SU-DHL-6 (cell line): ENCODE measurements at regions not wholly inside any gene's neighbourhood (a gene's known extent, or its start where the extent isn't known, plus 50 kb on each side); places are given as distances from the start of the nearest gene placed in this dataset.

Experiments
- H2AFZ ChIP-seq: fragments of 200-600 bp; sonication (generic); 2 replicates; pipeline ENCODE4 v1.6.1; 2014; ENCODE audit warnings: low read depth, mild to moderate bottlenecking, moderate library complexity, mixed read lengths, antibody characterized with exemption, low read length; ENCODE audit not compliant: severe bottlenecking
- H3F3A ChIP-seq: fragments of 200-600 bp; shearing (Covaris generic); 2 replicates; pipeline ENCODE4 v1.6.0; 2016; ENCODE audit warnings: antibody characterized with exemption, mild to moderate bottlenecking; ENCODE audit not compliant: insufficient read depth
- H3K27ac ChIP-seq: fragments of 200-600 bp; sonication (generic); 2 replicates; pipeline ENCODE4 v1.5.1; 2016; ENCODE audit warnings: low read depth, mild to moderate bottlenecking, low read length, moderate library complexity, mixed read lengths
- H3K27me3 ChIP-seq: fragments of 200-600 bp; sonication (generic), shearing (Covaris generic); 2 replicates; pipeline ENCODE4 v1.6.0; 2014; ENCODE audit warnings: mild to moderate bottlenecking, low read length
- H3K36me3 ChIP-seq: fragments of 200-600 bp; sonication (generic); 2 replicates; pipeline ENCODE4 v1.6.1; 2014; ENCODE audit warnings: mild to moderate bottlenecking, low read length, mixed read lengths
- H3K4me2 ChIP-seq: fragments of 300-600, 200-600 bp; shearing (Covaris generic), sonication (generic); 2 replicates; pipeline ENCODE4 v1.6.0; 2014; ENCODE audit warnings: low read length, low read depth, mild to moderate bottlenecking; ENCODE audit not compliant: poor library complexity, severe bottlenecking
- H3K4me3 ChIP-seq: fragments of 200-600 bp; sonication (generic); 2 replicates; pipeline ENCODE4 v1.5.1; 2014; ENCODE audit warnings: antibody characterized with exemption, low read length, mild to moderate bottlenecking, mixed read lengths; ENCODE audit not compliant: insufficient read depth, poor library complexity, severe bottlenecking
- H3K79me2 ChIP-seq: fragments of 200-600 bp; sonication (generic); 2 replicates; pipeline ENCODE4 v1.6.1; 2014; ENCODE audit warnings: mild to moderate bottlenecking, low read length, moderate library complexity; ENCODE audit not compliant: insufficient read depth
- H3K9ac ChIP-seq: fragments of 200-600 bp; sonication (generic); 2 replicates; pipeline ENCODE4 v1.7.0; 2014; ENCODE audit warnings: mild to moderate bottlenecking, low read length
- H3K9me2 ChIP-seq: fragments of 200-600 bp; sonication (generic); replicated peaks from 2 replicates; pipeline ENCODE4 v1.6.1; 2014; ENCODE audit warnings: low read length; ENCODE audit not compliant: insufficient read depth
- H3K9me3 ChIP-seq: fragments of 200-600 bp; sonication (generic); 2 replicates; pipeline ENCODE4 v1.6.1; 2014; ENCODE audit warnings: low read length, mixed read lengths; ENCODE audit not compliant: insufficient read depth
- H4K20me1 ChIP-seq: fragments of 200-600 bp; sonication (generic); 2 replicates; pipeline ENCODE4 v1.6.1; 2014; ENCODE audit warnings: low read depth, mild to moderate bottlenecking, antibody characterized with exemption, low read length, moderate library complexity, mixed read lengths
- EZH2phosphoT487 ChIP-seq: fragments of 200-600 bp; sonication (generic), shearing (Covaris generic); conservative IDR thresholded peaks from 2 replicates; pipeline ENCODE4 v1.6.1; 2018; ENCODE audit warnings: mild to moderate bottlenecking, antibody characterized with exemption, low read length, moderate library complexity, mixed read lengths
- TF ChIP-seq, protein P1 (sequence below): fragments of 200-600 bp; sonication (generic); IDR thresholded peaks from one replicate; pipeline ENCODE4 v1.5.1; 2017; ENCODE audit warnings: antibody characterized with exemption, mild to moderate bottlenecking, low read length, moderate library complexity; ENCODE audit not compliant: insufficient read depth, poor library complexity, severe bottlenecking

DNA sequence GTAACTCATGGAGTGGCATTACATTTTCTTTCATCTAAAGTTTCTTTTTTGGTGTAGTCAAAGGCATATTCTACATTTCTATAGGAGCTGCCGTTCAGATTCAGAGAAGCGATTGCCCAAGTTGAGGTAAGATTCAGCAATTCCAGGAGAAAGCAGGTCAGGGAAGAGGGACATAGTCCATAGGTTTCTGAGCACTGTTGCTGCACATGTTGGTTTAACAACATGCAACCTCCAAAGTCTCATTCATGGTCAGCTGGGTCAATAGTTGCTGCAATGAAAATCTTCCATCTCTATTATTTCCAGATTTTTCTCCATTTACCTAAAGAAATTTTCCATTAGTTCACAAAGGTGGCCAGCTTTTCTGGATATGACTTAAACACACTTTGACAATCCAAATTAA, 682.3 kb upstream of the MAN1A1 start:
- Histone ChIP-seq H3K4me3 (no peak overlapping the region), H3K9me3 (no peaks in the 10 kb centered on the region), H3K4me2 (no peak overlapping the region), H3F3A (no peaks in the 10 kb centered on the region), H3K27me3 (no peaks in the 10 kb centered on the region), H2AFZ (no peak overlapping the region), H4K20me1 (no peaks in the 10 kb centered on the region), H3K9me2 (no peaks in the 10 kb centered on the region; the same call in 1 of the 2 replicates), H3K27ac (no peak overlapping the region), H3K9ac (no peak overlapping the region), H3K79me2 (no peaks in the 10 kb centered on the region), H3K36me3 (no peaks in the 10 kb centered on the region)
- TF ChIP-seq EZH2phosphoT487, result no peak
- TF ChIP-seq, protein P1, sequence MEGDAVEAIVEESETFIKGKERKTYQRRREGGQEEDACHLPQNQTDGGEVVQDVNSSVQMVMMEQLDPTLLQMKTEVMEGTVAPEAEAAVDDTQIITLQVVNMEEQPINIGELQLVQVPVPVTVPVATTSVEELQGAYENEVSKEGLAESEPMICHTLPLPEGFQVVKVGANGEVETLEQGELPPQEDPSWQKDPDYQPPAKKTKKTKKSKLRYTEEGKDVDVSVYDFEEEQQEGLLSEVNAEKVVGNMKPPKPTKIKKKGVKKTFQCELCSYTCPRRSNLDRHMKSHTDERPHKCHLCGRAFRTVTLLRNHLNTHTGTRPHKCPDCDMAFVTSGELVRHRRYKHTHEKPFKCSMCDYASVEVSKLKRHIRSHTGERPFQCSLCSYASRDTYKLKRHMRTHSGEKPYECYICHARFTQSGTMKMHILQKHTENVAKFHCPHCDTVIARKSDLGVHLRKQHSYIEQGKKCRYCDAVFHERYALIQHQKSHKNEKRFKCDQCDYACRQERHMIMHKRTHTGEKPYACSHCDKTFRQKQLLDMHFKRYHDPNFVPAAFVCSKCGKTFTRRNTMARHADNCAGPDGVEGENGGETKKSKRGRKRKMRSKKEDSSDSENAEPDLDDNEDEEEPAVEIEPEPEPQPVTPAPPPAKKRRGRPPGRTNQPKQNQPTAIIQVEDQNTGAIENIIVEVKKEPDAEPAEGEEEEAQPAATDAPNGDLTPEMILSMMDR, result no peak

- H3K9ac ChIP-seq, result no peak overlapping the region
- no peak overlapping the region for H3K4me2 ChIP-seq
- no peak overlapping the region for H2AFZ ChIP-seq
- H3K79me2 ChIP-seq, result no peaks in the 10 kb centered on the region
- TF ChIP-seq EZH2phosphoT487, result no peak
- TF ChIP-seq, protein P1, result no peak
- H4K20me1 ChIP-seq, result no peaks in the 10 kb centered on the region
- no peaks in the 10 kb centered on the region for H3K27me3 ChIP-seq
- H3K9me3 ChIP-seq, result no peaks in the 10 kb centered on the region
- H3K4me3 ChIP-seq, result no peak overlapping the region
- no peaks in the 10 kb centered on the region; the same call in 1 of the 2 replicates for H3K9me2 ChIP-seq
- no peak overlapping the region for H3K27ac ChIP-seq
- no peaks in the 10 kb centered on the region for H3F3A ChIP-seq
- H3K36me3 ChIP-seq, result no peaks in the 10 kb centered on the region
These were observed 677.2 kb upstream of the MAN1A1 start for GRCh38 chr6:120026791-120027190.

GRCh38 chr6:120010075-120010474, 660.5 kb upstream of the MAN1A1 start:
- Histone ChIP-seq H3K9me2 (no peaks in the 10 kb centered on the region; the same call in none of the 2 replicates), H4K20me1 (no peaks in the 10 kb centered on the region), H3K4me3 (no peak overlapping the region), H3K79me2 (no peaks in the 10 kb centered on the region), H3K36me3 (no peaks in the 10 kb centered on the region), H2AFZ (no peak overlapping the region), H3K27ac (no peak overlapping the region), H3F3A (no peaks in the 10 kb centered on the region), H3K27me3 (no peaks in the 10 kb centered on the region), H3K9ac (no peak overlapping the region), H3K4me2 (no peak overlapping the region), H3K9me3 (no peaks in the 10 kb centered on the region)
- no peak for TF ChIP-seq EZH2phosphoT487

DNA sequence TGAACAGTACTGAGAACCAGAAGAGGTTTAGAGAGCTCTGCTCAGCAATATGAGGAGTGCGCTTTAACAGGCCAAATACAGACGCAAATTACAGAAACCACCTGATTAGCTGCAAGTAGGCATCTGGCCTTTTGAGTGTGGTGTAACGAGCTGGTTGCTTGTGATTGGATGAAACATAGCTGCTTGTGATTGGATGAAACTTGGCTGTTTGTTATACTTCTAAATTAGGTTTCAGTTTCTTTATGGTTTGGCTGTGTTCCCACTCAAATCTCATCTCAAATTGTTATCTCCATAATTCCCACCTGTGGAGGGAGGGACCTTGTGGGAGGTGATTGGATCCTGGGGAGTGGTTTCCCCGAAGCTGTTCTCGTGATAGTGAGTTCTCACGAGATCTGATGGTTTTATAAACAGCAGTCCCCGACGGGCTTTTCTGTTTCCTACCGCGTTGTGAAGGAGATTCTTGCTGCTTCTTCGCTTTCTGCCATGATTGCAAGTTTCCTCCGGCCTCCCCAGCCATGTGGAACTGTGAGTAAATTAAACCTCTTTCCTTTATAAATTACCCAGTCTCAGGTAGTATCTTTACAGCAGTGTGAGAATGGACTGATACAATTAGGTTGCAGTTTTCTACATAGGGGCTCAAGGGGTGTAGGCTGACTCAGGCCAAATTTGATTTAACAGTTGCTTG, 655.9 kb upstream of the MAN1A1 start:
- Histone ChIP-seq H3K4me3 (no peak overlapping the region), H3F3A (no peaks in the 10 kb centered on the region), H3K4me2 (no peak overlapping the region), H3K9ac (no peak overlapping the region), H3K27me3 (no peaks in the 10 kb centered on the region), H3K36me3 (no peaks in the 10 kb centered on the region), H3K9me3 (no peaks in the 10 kb centered on the region), H3K9me2 (no peaks in the 10 kb centered on the region; the same call in 1 of the 2 replicates), H4K20me1 (no peaks in the 10 kb centered on the region), H2AFZ (no peak overlapping the region), H3K79me2 (no peaks in the 10 kb centered on the region), H3K27ac (no peak overlapping the region)
- TF ChIP-seq, protein P1, result no peak
- no peak for TF ChIP-seq EZH2phosphoT487
